GM12891 (cell line): ENCODE measurements at regions not wholly inside any gene's neighbourhood (a gene's known extent, or its start where the extent isn't known, plus 50 kb on each side); places are given as distances from the start of the nearest gene placed in this dataset.

Experiments used
- POLR2AphosphoS5 ChIP-seq: IDR thresholded peaks from 2 replicates; pipeline ENCODE4 v1.6.1; 2011; ENCODE audit warnings: low read depth, low read length, control low read depth
- TAF1 ChIP-seq: IDR thresholded peaks from 2 replicates; pipeline ENCODE4 v1.6.1; 2011; ENCODE audit warnings: low read depth, low read length, control low read depth

DNA sequence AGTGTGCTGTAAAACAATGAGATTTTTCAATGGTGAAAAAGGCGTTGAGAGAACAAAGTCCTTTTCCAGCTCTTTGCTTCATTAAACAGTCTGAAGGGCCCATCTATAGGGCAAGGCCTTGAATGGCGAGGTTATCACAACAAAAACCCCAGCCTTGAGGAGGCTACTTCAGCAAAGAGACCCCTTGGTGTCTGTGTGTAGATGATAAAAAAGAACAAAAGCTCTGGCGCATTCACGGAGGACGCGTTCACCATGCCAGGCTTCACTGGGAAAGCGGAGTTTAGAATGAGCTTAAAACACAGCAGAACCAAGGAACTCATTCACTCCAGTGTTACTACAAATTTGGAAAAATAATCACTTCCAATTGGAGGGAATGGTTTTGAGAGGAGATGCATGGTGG, 530.0 kb upstream of the ARGLU1 start:
- TF ChIP-seq POLR2AphosphoS5 (no peak), TAF1 (no peak)
